WTC11 (cell line): ENCODE measurements at regions not wholly inside any gene's neighbourhood (a gene's known extent, or its start where the extent isn't known, plus 50 kb on each side); places are given as distances from the start of the nearest gene placed in this dataset.

Experiments used
- ATAC-seq: fragments of 200-7000 bp; cut with Tn5 transposase; 2 replicates; pipeline ENCODE4 v1.10.0; 2021; ENCODE audit warnings: mild to moderate bottlenecking, moderate library complexity
- CTCF ChIA-PET: fragments of 300-600 bp; sonication (Branson Sonifier 250); formaldehyde crosslinking; loops from one replicate; lab custom pipeline; 2021; ENCODE audit warnings: antibody characterized with exemption; lab: Charles Lee
- POLR2A ChIA-PET: fragments of 350-600 bp; sonication (Branson Sonifier 250); formaldehyde crosslinking; loops from one replicate; lab custom pipeline; 2021; ENCODE audit warnings: antibody characterized with exemption; lab: Charles Lee
- DNase-seq: peaks from one replicate; pipeline ENCODE4 v3.0.0; 2021; ENCODE audit warnings: low spot score
- H3K27ac Mint-ChIP-seq: 2 replicates; pipeline ENCODE4 v1.8.0; 2021; ENCODE audit warnings: mixed read lengths
- H3K27me3 Mint-ChIP-seq: 2 replicates; pipeline ENCODE4 v1.8.0; 2021; ENCODE audit warnings: low read depth, mild to moderate bottlenecking, moderate library complexity, mixed read lengths
- H3K36me3 Mint-ChIP-seq: 2 replicates; pipeline ENCODE4 v1.8.0; 2021; ENCODE audit warnings: mixed read lengths
- H3K4me1 Mint-ChIP-seq: 2 replicates; pipeline ENCODE4 v1.8.0; 2022; ENCODE audit warnings: mixed read lengths
- H3K4me3 Mint-ChIP-seq: 2 replicates; pipeline ENCODE4 v1.8.0; 2021; ENCODE audit warnings: mild to moderate bottlenecking, moderate library complexity, mixed read lengths
- H3K9me3 Mint-ChIP-seq: 2 replicates; pipeline ENCODE4 v1.8.0; 2021; ENCODE audit warnings: mixed read lengths
- CREB1 ChIP-seq: sonication (generic); formaldehyde crosslinking; IDR thresholded peaks from 2 replicates; pipeline ENCODE4 v1.8.0; 2023; ENCODE audit warnings: mild to moderate bottlenecking, missing genetic modification reagents
- E2F4 ChIP-seq: sonication (generic); formaldehyde crosslinking; IDR thresholded peaks from 2 replicates; pipeline ENCODE4 v1.8.1; 2022; ENCODE audit warnings: low read depth, mild to moderate bottlenecking, moderate library complexity, missing genetic modification reagents, borderline replicate concordance
- ELF4 ChIP-seq: sonication (generic); formaldehyde crosslinking; IDR thresholded peaks from 2 replicates; pipeline ENCODE4 v1.8.1; 2022; ENCODE audit warnings: low read depth, mild to moderate bottlenecking, moderate library complexity, missing genetic modification reagents
- FOXJ3 ChIP-seq: sonication (generic); formaldehyde crosslinking; IDR thresholded peaks from 2 replicates; pipeline ENCODE4 v1.9.0; 2021; ENCODE audit warnings: missing genetic modification reagents, mild to moderate bottlenecking, borderline replicate concordance
- FOXP4 ChIP-seq: sonication (generic); formaldehyde crosslinking; IDR thresholded peaks from 2 replicates; pipeline ENCODE4 v1.8.0; 2022; ENCODE audit warnings: mild to moderate bottlenecking, missing genetic modification reagents
- HMGA2 ChIP-seq: fragments of 250-450 bp; sonication (Bioruptor Pico); IDR thresholded peaks from 2 replicates; pipeline ENCODE4 v1.4.0; 2021; ENCODE audit warnings: mild to moderate bottlenecking, moderate library complexity
- HMGXB4 ChIP-seq: sonication (generic); formaldehyde crosslinking; IDR thresholded peaks from 2 replicates; pipeline ENCODE4 v1.8.1; 2023; ENCODE audit warnings: mild to moderate bottlenecking, moderate library complexity, missing genetic modification reagents
- MAX ChIP-seq: sonication (generic); formaldehyde crosslinking; IDR thresholded peaks from 2 replicates; pipeline ENCODE4 v1.8.0; 2022; ENCODE audit warnings: mild to moderate bottlenecking, missing genetic modification reagents
- NR3C1 ChIP-seq: sonication (generic); formaldehyde crosslinking; conservative IDR thresholded peaks from 2 replicates; pipeline ENCODE4 v1.8.1; 2023; ENCODE audit warnings: low read depth, mild to moderate bottlenecking, missing genetic modification reagents
- TCF7 ChIP-seq: sonication (generic); formaldehyde crosslinking; IDR thresholded peaks from 2 replicates; pipeline ENCODE4 v1.8.0; 2022; ENCODE audit warnings: mild to moderate bottlenecking, low read depth, missing genetic modification reagents, moderate library complexity
- ZBTB21 ChIP-seq: sonication (generic); formaldehyde crosslinking; IDR thresholded peaks from 2 replicates; pipeline ENCODE4 v1.8.1; 2023; ENCODE audit warnings: mild to moderate bottlenecking, missing genetic modification reagents, borderline replicate concordance
- ZNF121 ChIP-seq: sonication (generic); formaldehyde crosslinking; IDR thresholded peaks from 2 replicates; pipeline ENCODE4 v1.8.0; 2023; ENCODE audit warnings: missing genetic modification reagents
- ZNF138 ChIP-seq: sonication (generic); formaldehyde crosslinking; conservative IDR thresholded peaks from 2 replicates; pipeline ENCODE4 v1.8.1; 2022; ENCODE audit warnings: mild to moderate bottlenecking, moderate library complexity, missing genetic modification reagents
- ZNF232 ChIP-seq: sonication (generic); formaldehyde crosslinking; IDR thresholded peaks from 2 replicates; pipeline ENCODE4 v1.8.0; 2022; ENCODE audit warnings: mild to moderate bottlenecking, missing genetic modification reagents
- TF ChIP-seq, protein P1 (sequence below): sonication (generic); formaldehyde crosslinking; IDR thresholded peaks from 2 replicates; pipeline ENCODE4 v1.8.1; 2023; ENCODE audit warnings: mild to moderate bottlenecking, missing genetic modification reagents
- TF ChIP-seq, protein P2 (sequence below): fragments of 250-450 bp; sonication (Bioruptor Pico); conservative IDR thresholded peaks from 2 replicates; pipeline ENCODE4 v1.9.0; 2021; ENCODE audit warnings: mild to moderate bottlenecking
- TF ChIP-seq, protein P3 (sequence below): fragments of 250-450 bp; sonication (Bioruptor Pico); IDR thresholded peaks from 2 replicates; pipeline ENCODE4 v1.9.0; 2021; ENCODE audit warnings: mild to moderate bottlenecking

DNA sequence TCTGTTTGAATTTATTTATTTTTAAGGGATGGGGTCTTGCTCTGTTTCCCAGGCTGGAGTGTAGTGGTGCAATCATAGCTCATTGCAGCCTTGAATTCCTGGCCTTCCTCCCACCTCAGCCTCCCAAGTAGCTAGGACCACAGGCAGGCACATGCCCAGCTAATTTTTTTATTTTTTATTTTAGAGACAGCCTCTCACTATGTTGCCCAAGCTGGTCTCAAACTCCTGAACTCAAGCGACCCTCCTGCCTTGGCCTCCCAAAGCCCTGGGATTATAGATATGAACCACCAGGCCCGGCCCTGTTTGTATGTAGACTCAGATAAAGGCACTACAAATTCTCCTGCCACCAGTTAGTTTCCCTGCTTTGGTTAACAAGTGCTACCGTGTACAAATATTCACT lies 142.9 kb upstream of the SOX4 start:
- ChIA-PET CTCF (no interaction called here), POLR2A (no interaction called here)
- ATAC-seq, result no peak
- Mint-ChIP-seq H3K27me3 (no peaks in the 10 kb centered on the region), H3K36me3 (no peaks in the 10 kb centered on the region), H3K4me3 (no peak overlapping the region), H3K27ac (no peak overlapping the region), H3K9me3 (no peaks in the 10 kb centered on the region), H3K4me1 (no peaks in the 10 kb centered on the region)
- no peak for DNase-seq
- no peak for TF ChIP-seq FOXP4 (CRISPR knock-in tag)
- no peak for TF ChIP-seq CREB1 (CRISPR knock-in tag)
- no peak for TF ChIP-seq HMGXB4 (CRISPR knock-in tag)
- TF ChIP-seq TCF7 (CRISPR knock-in tag), result no peak
- TF ChIP-seq MAX (CRISPR knock-in tag), result no peak
- TF ChIP-seq, protein P1, sequence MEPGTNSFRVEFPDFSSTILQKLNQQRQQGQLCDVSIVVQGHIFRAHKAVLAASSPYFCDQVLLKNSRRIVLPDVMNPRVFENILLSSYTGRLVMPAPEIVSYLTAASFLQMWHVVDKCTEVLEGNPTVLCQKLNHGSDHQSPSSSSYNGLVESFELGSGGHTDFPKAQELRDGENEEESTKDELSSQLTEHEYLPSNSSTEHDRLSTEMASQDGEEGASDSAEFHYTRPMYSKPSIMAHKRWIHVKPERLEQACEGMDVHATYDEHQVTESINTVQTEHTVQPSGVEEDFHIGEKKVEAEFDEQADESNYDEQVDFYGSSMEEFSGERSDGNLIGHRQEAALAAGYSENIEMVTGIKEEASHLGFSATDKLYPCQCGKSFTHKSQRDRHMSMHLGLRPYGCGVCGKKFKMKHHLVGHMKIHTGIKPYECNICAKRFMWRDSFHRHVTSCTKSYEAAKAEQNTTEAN (CRISPR knock-in tag), result no peak
- no peak for TF ChIP-seq ZNF232 (CRISPR knock-in tag)
- no peak for TF ChIP-seq ZNF138 (CRISPR knock-in tag)
- TF ChIP-seq, protein P2, sequence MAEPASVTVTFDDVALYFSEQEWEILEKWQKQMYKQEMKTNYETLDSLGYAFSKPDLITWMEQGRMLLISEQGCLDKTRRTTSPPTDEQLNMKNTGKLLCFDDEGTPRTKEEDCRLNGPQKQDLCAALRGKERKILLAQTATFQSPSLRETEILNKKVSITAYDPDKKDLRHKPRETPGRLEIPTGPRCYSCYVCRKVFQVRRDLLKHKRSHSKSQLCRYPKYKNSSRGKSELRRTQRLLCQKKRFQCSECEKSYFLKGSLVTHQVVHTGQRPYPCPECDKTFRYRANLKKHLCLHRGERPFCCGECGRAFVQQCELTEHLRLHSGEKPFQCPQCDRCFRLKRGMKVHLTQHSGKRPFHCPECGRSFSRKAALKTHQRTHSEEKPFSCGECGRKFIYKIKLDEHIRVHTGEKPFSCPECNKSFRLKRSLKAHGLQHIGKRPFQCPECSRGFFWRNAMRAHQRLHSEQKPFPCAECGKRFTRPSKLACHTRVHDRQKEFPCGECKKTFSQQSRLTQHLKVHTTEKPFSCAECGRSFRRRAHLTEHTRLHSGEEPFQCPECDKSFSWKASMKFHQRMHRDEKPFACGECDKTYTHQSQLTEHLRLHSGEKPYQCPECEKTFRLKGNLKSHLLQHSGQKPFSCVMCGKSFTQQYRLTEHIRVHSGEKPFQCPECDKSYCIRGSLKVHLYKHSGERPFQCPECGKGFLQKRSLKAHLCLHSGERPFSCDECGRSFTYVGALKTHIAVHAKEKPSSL (CRISPR knock-in tag), result no peak
- no peak for TF ChIP-seq ZNF121 (CRISPR knock-in tag)
- no peak for TF ChIP-seq HMGA2 (CRISPR knock-in tag)
- no peak for TF ChIP-seq E2F4 (CRISPR knock-in tag)
- TF ChIP-seq FOXJ3 (CRISPR knock-in tag), result no peak
- TF ChIP-seq, protein P3, sequence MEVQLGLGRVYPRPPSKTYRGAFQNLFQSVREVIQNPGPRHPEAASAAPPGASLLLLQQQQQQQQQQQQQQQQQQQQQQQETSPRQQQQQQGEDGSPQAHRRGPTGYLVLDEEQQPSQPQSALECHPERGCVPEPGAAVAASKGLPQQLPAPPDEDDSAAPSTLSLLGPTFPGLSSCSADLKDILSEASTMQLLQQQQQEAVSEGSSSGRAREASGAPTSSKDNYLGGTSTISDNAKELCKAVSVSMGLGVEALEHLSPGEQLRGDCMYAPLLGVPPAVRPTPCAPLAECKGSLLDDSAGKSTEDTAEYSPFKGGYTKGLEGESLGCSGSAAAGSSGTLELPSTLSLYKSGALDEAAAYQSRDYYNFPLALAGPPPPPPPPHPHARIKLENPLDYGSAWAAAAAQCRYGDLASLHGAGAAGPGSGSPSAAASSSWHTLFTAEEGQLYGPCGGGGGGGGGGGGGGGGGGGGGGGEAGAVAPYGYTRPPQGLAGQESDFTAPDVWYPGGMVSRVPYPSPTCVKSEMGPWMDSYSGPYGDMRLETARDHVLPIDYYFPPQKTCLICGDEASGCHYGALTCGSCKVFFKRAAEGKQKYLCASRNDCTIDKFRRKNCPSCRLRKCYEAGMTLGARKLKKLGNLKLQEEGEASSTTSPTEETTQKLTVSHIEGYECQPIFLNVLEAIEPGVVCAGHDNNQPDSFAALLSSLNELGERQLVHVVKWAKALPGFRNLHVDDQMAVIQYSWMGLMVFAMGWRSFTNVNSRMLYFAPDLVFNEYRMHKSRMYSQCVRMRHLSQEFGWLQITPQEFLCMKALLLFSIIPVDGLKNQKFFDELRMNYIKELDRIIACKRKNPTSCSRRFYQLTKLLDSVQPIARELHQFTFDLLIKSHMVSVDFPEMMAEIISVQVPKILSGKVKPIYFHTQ (CRISPR knock-in tag), result no peak
- no peak for TF ChIP-seq ZBTB21 (CRISPR knock-in tag)
- TF ChIP-seq ELF4, result no peak
- no peak for TF ChIP-seq NR3C1
